NCI-H2227 (cell line): ENCODE measurements at regions not wholly inside any gene's neighbourhood (a gene's known extent, or its start where the extent isn't known, plus 50 kb on each side); places are given as distances from the start of the nearest gene placed in this dataset.
"Not testable (repeated sequence)": the region's sequence is repeated elsewhere in the genome, so short reads cannot be mapped to it uniquely, and the experiment has no call there.

Experiments
- DNase-seq: peaks from one replicate; lab custom pipeline; 2025; ENCODE audit not compliant: unreplicated experiment; lab: John Stamatoyannopoulos, UW

DNA sequence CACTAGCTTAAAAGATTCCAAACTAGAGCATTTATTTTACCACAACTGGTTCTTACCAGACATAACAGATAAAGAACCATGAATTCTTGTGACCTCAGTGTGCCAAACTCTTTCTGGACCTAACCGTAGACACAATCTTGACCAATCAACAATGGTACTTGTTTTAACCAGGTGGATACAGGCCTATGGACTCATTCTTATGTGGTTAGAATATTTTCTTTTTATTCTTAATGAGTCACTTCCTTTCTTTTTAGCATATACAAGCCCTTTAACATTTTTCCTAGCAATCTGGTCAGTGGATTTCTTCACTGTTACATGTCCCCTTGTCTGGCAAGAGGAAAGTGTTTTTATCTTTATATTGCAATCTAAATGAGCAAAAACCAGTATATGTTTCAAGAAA, 792.1 kb upstream of the SPRY2 start:
- no peak for DNase-seq

DNA sequence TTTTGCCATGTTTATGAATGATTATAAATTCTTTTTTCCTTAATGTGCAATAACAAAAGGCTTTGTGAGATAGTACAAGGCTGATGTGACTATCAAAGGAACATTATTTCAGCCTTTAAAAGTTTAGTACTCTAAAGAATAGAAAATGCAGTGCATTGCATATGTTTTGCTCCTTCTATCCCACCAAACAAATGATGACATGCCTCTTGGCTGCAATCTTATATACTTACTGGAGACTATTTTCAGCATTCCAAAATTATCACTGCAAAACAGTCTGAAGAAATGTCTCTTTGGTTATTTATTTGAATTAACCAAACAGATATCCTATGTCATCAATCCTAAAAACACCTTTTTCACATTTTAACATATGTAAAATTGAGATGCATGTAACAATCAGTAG, 776.5 kb upstream of the SPRY2 start:
- no peak for DNase-seq

DNA sequence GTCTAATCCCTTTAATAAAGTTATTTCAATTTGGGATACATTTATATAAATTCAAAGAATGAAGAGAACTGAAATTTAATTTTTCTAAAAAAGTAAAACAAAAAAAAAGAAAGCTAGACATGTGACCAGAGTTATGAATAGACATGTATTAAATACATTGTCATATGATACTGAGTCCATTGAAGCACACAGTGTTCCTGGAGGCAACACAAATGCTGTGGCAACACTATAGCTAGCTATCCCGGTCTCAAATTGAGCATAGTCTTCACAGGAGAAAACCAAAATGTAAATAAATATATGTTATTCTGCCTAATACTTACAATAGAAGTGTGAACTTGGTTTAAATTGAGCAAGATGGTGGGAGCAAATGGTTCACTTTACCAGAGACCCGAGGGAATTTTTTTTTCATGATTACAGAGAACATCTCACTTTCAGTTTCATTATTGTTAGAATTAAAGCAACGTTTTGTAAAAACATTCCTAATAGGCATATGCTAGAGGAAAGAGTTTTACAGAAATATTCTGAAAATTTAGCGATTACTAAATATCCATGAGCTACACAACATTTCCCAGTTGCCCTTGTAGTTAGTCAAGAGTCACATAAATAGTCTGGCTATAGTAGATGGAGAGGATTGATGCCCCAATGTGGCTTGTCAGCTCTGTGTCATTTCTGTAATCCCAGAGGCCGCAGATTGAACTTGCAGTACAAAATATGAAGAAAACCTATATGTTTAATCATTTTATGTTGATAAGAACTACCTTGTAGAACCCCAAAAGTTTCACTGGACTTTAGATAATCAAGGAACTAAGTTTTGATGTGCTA, 775.7 kb upstream of the SPRY2 start:
- DNase-seq, result no peak

DNA sequence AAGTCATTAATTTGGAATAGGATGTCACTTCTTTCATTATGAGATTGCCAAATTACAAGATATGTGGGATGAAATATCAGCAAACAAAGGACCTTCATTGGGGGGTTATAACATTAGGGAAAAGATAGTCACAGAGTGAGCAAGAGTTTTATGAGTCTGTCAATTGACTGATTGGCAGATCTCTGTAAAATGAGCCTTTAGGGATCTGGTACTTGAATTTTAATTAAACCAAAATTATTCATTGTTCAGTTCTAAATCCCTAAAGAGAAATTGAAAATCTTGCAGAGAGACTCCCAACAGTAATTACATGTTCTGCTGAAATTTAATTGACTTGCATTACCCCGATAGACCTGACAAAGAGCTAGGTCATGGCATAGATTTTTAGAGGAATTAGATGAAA, 768.1 kb upstream of the SPRY2 start:
- no peak for DNase-seq

DNA sequence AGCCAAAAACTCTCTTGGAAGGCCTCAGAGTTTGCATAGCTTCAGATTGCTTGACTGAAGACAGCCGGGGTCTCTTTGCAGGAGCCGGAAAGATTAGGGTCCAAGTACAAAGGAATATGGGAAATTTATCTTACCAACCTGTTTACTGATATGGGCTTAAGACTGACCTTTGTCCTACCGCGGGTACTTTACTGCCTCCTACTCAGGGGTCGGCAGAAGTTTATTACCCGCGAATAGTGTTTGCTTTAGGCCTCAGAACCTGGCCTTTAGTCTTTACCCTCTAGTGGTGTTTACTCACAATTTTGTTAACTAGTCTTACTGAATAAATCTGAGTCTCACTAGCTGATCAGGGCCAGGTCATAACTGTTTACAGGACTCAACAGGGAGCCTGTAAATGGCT, 765.4 kb upstream of the SPRY2 start:
- no peak for DNase-seq

DNA sequence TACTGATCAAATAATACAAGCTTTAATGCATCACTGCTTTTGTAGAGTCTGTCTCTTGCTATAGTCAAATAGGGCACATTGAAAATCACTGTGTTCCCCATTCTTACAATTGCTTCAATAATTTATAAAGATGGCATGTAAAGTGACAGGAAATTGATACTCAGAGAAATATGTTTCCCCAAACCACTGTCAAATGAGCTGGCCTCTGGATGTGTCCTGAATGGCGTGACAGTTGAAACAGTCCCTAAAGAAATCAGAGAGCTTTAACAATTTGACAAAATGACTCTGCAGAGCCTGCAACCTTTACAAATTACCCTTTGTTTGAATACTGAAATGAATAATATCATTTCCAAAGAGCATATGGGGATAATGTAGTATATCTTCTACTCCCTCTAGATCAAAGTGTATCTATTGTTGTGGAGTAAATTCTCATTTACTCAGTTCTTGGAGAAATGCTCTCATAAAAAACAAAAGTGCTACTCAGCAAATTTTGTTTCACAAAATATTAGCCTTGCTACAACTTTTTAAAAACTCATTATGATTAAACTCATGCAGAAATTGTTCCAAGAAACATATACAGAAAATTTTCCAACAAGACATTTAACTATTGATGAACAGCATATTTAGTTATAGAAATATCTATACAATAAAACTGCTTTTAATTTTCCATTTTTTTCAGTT, 763.2 kb upstream of the SPRY2 start:
- DNase-seq, result no peak

DNA sequence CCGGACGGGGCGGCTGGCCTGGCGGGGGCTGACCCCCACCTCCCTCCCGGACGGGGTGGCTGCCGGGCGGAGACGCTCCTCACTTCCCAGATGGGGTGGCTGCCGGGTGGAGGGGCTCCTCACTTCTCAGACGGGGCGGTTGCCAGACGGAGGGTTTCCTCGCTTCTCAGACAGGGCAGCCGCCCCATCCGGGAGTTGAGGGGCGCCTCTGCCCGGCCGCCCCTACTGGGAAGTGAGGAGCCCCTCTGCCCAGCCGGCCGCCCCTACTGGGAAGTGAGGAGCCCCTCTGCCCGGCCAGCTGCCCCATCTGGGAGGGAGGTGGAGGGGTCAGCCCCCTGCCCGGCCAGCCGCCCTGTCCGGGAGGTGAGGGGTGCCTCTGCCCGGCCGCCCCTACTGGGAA, 761.1 kb upstream of the SPRY2 start:
- DNase-seq, result not testable (repeated sequence)

DNA sequence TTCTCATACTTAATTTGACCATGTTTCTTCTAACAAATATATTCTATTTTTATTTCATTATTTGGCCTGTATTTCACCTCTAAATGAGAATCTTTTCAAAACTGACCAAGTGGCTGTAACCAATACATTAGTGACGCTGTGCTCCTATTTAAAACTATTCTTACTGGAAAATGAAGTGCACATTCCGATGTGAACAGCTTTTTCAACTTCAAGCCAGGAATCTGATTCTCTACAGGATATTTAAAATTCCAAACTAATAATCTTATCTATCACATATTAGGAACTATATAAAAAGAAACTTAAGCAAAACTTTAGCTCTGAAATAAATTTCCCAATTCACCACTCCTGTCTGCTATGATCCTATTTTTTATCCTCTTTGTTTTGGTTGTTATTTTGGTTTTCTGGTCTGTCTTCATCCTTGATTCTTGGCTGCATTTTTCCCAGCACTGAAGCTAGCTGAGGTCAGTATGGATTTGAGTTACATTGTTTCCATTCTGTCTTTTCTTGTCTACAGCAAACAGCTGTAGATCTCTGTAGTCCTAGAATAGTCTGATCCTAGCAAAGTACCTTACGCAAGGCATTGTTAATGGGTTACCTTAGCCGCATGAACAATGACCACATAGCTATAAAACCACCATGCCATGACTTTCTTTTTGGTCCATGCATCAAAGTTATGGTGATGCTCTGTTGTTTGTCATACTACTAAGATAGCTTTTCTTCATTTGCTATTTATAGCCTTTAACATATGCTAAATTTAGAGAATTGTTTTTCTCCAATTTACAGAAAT, 748.6 kb upstream of the SPRY2 start:
- no peak for DNase-seq

DNA sequence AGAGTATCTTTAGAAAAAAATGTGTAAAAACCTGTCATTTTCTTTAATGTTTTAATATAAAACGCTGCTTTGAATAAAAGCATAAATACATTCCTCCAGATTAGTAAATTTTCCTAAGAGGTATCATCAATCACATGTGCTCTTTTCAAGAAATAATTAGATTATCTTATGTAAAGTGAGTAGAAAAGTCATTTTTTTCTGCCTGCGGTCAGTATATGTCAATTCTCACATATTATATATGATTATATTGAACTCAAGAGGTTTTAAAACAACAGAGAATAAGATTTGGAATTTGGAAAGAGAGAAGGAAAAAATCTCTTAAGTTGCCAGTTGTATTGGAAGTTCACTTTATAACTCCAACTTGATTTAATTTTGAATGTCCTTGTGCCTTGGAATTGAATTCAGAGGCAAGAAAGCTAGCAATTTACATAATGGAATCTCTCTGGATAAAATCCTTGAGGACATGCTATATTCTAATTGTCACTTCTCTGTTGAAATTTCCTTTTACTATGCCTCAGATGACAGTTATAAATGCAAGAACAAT, 740.1 kb upstream of the SPRY2 start:
- no peak for DNase-seq

DNA sequence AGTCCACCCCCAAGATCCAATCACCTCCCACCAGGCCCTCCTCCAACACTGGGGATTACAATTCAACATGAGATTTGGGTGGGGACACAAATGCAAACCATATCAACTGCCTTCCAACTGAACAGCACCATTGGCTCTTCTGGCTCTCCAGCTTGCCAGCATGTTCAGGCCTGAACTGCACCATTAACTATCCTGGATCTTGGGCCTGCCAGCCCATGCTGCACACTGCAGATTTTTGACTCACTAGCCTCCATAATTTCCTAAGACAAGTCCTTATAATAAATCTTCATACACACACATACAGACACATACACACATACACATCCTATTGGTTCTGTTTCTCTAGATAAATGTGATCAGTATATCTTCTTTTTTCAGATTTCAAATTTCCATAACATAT, 737.1 kb upstream of the SPRY2 start:
- no peak for DNase-seq

DNA sequence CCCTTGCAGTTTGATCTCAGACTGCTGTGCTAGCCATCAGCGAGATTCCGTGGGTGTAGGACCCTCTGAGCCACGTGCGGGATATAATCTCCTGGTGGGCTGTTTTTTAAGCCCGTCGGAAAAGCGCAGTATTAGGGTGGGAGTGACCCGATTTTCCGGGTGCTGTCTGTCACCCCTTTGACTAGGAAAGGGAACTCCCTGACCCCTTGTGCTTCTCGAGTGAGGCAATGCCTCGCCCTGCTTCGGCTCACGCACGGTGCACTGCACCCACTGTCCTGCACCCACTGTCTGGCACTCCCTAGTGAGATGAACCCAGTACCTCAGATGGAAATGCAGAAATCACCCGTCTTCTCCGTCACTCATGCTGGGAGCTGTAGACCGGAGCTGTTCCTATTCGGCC, 728.9 kb upstream of the SPRY2 start:
- DNase-seq, result not testable (repeated sequence)

DNA sequence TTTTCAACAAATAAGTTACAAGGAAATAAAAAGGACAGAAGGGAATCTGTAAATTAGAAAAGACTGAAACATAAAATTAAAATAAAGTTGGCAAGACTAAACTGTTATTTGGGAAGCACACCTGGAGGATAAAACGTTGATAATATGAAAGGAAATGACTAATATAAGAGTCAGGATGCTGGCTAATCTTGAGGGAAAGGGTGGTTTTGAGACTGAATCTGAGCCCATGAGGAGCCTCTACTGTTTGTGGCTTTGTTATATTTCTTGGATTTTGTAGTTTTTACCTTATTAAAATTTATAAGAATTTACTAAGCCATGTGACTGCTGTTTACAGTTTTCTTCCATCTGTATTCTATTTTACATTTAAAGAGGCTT, 718.0 kb upstream of the SPRY2 start:
- DNase-seq, result no peak

DNA sequence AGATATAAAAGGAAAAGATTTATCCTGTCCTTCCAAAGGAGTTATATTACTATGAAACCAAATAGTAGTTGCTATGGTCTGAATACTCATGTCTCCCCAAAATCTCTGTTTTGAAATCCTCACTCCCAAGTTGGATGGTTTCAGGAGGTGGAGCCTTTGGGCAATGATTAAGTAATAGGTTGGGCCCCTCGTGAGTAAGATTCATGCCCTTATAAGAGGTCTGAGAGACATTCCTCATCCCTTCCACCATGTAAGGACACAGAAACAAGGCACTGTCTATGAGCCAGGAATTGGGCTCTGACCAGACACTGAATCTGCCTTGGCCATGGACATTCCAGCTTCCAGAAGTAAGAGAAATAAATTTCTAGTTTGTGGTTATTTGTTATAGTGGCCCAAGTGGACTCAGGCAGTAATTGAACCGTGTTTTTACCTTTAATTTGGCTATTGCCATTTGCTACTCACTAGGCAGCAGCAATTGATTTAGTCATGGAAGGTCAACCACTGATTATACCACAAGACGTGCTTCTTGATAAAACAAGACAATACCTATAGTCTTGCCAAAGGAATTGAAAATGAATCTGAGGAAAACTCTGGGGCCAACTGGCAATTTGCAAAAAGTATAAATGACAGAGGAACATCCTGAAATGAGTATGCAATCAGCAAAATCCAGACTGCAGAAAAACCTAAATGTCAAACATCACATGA, 717.4 kb upstream of the SPRY2 start:
- DNase-seq, result no peak

DNA sequence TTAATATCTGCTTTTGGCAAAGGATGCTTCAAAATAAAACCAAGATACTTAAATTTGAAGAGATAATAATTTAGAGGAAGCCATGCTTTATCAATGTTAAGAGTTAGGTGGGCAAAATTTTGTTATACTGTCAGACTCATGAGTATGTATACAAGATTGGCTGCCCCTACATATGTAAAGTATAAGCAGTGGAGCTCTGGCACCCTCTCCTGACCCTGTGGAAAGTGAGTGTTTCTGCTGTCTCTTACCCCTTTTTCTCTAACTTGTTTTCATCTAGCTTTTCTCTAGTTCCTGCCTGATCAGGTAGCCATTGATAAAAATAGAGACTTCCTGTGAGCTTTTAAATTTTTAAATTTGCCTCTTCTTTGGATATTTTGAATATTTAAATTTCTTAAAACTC, 710.9 kb upstream of the SPRY2 start:
- no peak for DNase-seq

DNA sequence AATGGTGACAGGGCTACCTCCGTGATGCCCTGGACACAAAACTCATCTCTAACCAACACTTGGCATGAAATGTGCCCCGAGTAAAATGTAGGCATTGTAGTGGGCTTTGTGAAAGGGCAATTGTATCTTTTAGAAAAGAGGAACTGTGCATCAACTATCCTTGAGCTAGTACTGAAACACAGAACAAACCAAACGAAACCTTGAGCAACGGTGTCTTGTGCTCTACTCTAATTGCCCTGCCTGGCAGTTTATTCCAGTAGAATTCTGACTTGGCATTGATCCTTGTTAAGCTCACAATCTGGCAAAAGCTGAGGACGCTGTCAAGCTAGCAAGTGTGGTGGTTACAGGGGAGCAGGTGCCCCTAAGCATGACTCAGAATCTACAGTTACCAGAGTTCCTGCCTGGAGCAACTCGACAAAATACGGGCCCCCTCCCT, 707.1 kb upstream of the SPRY2 start:
- no peak for DNase-seq

DNA sequence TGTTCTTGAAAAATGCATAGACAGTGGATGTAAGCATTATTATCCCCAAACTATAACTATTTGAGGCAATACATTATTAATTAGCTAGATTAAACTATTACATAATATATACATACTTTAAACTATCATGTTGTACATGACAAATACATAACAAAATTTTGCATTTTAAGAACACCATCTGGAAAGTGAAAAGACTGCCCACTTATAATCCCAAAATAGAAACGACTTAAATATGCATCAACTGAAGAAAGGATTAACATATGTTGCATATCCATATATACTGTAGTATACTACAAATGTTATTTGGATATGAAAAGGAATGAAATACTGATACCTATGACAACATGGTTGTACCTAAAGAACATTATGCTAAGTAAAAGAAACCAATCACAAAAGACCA, 700.8 kb upstream of the SPRY2 start:
- no peak for DNase-seq

DNA sequence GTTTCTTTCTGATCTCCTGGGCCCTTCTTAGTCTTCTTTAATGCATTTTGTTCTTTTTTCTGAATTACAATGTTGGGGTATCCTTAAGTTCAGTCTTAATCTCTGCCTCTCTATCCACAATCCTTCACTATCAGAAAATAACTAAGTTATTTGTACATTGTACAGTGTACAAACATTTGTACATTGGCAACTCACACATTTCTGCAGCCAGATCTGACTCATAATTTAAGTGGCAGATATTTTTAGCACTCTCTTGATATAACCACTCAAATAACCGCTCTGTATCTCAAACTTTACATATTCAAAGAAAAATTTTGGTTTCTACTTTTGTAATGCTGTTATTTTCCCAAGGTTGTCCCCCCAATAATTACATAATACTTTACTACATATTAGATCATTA, 691.1 kb upstream of the SPRY2 start:
- DNase-seq, result no peak

DNA sequence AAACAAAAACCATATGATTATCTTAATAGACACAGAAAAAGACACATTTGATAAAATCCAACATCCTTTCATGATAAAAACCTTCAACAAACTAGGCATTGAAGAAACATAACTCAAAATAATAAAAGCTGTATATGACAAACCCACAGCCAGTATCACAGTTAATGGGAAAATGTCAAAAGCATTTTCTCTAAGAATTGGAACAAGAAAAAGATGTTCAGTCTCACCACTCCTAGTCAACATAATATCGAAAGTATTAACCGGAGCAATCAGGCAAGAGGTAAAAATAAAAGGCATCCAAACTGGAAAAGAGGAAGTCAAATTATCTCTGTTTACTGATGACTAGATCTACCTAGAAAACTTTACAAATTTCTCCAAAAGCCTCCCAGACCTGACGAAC, 684.2 kb upstream of the SPRY2 start:
- no peak for DNase-seq

DNA sequence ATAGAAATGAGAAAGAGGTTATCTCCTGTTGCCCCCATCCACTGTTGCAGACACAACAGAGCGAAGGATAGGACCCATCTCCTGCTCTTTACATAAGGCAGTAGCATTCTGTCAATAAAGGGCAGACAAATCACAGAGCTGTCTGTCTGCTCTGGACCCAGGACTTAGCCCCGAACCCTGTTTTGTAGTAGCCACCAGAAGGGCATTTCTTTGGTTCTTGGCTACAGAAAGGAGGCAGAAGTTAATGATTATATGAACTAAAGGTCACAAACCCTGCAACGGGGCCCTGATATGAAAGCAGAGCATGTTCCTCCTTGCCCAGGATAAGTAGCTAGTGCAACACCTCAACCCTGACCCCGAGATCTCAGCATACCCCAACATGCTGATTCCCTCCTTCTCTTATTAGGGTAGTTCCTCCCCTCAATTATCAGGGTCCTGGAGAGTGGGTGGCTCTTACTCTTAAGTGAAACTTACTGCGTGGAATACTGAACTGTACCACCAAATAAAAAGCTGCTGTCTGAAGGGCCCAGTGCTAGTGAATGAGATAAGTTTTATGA, 680.4 kb upstream of the SPRY2 start:
- DNase-seq, result no peak

DNA sequence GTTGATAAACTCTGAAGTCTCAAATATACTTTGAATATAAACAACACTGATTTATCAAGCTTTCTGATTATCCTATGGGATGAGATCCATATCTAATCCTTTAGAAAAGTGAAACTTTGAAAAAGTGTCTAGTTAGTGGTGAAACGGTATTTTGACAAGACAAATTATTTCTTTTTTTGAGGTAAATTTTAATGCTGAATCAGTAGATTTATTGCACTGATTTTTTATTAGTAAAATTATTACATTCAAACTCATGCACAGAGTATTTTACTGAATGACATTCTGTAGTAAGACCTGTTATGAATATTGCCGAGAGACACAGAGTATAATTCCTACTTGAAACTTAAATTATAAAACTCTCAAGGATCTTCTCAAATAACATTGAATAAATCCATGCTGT, 679.1 kb upstream of the SPRY2 start:
- no peak for DNase-seq

DNA sequence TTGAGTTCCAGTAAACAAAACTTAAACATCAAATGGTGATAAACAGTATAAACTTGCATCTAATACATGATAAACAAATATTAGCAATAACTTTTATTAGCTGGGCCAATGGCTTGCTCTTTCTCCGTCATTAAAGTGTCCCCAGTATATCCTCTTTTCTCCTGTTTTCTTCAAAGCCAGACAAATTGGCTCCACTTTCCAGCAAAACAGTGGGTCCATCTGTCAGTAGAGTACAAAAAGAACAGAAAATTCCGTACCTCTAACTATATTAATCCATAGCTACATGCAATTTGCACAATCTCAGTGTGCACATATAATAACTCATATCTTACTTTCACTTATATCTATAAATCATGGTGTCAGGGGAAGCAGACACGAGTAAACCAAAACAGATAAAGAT, 678.0 kb upstream of the SPRY2 start:
- DNase-seq, result no peak
